GM21367 (cell line): ENCODE measurements at regions not wholly inside any gene's neighbourhood (a gene's known extent, or its start where the extent isn't known, plus 50 kb on each side); places are given as distances from the start of the nearest gene placed in this dataset.
"Not testable (repeated sequence)": the region's sequence is repeated elsewhere in the genome, so short reads cannot be mapped to it uniquely, and the experiment has no call there.

Experiments used
- ATAC-seq: cut with Tn5 transposase; IDR thresholded peaks from one replicate; pipeline ENCODE4 v1.9.1; 2021; ENCODE audit not compliant: unreplicated experiment

DNA sequence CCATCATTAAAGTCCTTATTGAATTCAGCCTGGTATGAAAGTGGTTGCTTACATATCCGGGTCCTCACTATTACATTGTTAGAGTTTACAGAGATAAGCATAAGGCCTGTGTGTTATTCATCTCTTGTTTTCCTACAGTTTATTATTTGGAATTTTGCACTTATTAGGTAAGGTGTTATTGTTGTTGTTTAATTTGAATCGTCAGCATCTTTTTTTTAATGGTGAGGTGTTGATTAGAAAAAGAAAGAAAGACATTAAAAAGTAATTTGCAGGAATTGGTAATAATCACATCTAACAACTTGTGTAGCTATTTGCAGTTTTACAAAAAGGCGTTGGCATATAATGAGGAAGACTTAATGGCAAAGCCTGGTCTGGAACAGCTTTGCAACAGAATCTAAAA lies 158.6 kb downstream of the SAMD5 start:
- no peak for ATAC-seq

DNA sequence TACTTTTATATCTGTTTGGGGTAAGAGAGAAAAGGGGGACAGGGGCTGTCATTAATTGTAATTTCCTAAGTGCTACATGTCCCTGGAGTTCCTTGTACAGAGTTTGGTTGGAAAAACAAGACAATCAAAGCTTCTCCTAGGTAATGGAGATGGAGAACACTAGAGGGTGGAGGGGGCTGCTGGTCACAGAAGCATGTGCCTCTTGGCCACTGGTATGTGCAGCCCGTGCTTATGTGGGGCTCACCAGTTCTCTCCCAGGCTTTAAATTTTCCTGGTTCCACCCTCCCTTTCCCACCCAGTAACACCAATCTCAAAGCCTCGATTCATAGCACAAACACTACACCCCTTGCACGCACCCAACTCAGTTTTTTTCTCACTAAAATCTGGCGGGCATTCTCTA lies 165.6 kb downstream of the SAMD5 start:
- no peak for ATAC-seq

- ATAC-seq: no peak
These were observed 166.3 kb downstream of the SAMD5 start for GRCh38 chr6:147674794-147675193.

DNA sequence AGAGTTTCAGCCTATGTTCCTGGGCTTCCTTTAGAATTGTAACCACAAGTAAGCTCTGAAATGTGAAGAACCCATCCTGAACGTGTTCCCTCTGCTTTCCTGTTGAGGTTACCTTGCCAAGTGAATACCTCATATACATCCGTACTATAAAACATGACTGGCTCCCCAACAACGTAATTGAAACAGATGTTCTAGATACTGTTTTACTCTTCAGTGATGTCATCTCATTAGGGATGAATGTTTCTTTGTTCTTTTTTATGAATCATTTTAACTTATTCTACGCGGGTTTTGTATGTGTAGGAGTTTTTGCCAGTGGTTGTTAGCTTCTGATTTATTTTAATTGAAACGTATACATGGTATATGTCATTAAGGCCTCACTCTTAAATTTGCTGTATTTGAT lies 166.8 kb downstream of the SAMD5 start:
- no peak for ATAC-seq

DNA sequence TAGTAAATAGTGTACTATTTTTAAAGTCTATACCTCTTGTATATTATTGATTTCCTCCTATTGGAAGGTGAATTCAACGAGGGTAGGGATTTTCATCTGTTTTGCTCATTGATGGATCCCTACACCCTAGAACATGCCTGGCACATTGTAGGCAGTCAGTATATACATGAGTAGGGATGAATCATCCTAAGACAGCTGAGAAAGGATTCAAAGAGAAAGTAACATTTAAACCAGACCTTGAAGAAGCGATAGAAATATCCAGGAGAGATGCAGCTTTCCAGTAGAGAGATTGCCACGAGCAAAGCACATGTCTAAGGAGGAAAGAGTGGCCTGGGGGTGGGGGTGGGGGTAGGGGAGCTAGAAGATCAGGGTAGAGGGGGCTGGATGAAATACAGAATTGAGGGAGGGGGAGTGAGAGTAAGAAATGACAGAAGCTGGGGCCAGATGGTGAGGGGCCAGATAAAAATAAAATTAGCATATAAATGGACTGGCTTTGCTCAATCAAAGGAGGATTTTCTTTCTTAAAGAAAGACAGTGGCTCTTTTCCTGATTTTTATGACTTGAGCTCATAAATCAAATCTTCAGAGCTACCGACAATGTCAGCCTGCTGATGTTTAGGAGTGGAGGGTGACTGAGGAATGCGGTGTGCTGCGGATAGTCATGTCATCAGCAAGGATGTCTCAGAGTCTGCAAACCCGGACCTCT lies 168.2 kb downstream of the SAMD5 start:
- no peak for ATAC-seq

DNA sequence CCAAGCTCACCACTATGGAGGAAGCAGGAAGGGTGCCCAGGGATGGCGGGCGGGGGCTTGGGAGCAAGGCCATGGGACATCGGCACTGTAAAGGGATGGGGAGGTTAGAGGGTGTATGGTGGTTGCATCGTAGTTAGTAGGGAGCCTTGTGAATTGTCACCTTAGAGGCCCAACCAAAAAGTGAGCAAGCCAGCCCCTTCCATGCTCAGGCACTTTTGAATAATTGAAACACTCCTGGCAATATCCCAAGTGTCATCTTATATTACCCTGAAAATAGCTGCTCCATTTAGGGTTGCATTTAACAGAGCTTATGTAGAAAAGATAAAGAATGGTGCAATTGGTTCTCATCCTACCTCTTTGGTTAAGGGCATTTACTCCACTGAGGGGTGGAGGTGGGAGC lies 169.2 kb downstream of the SAMD5 start:
- no peak for ATAC-seq

DNA sequence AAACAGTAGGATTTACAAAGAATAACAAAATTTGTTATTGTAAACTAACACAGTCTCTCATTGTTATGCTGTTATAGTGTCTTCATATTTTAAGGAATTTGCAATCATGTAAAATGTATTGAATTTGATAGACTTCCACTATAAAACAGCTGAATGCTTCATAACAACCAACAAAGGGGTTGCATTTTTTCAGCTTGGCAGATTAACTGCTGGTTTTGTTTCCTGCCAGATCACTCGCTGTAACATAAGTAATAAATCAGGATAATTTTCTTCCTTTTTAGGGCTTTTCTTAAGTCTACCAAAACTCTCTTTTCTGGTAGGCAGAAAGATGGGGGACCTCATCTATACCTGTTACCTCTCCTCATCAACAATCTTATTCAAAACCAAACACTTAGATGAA lies 169.8 kb downstream of the SAMD5 start:
- ATAC-seq: no peak

DNA sequence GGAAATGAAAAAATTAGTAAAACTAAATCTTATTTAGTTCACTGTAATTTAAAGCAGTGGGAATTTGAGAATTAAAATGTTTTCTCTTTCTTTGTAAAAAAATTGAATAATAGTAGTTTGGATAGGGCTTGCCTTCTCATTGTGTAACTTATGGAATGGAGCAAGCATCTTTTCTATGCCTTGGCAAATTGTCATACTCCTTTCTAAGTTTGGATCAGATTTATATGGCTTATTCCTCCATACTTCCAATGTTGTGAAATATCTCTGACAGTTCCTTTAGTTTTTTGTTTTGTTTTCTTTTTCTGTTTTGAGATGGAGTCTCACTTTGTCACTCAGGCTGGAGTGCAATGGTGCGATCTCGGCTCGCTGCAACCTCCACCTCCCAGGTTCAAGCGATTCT lies 176.4 kb downstream of the SAMD5 start:
- no peak for ATAC-seq

- ATAC-seq: no peak
These were observed 180.9 kb downstream of the SAMD5 start for GRCh38 chr6:147689398-147689797.

DNA sequence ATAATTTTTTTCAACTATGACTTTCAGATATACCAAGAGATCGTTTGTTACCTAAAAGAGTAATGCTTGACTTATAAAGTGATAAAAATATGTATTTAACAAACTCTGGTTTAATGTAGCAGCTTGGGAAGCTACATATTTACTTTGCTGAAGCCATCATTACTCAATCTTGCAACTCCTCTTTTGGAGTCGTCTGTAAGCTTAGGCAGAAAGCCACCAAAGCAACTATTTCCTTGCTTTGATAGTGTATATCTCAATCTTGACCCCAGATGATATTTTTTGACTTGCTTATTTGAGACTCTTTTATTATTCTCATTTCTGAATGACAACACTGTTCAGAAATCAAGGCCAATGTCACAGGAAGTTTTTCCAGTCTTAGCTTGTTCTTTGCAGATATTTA lies 183.0 kb downstream of the SAMD5 start:
- no peak for ATAC-seq

DNA sequence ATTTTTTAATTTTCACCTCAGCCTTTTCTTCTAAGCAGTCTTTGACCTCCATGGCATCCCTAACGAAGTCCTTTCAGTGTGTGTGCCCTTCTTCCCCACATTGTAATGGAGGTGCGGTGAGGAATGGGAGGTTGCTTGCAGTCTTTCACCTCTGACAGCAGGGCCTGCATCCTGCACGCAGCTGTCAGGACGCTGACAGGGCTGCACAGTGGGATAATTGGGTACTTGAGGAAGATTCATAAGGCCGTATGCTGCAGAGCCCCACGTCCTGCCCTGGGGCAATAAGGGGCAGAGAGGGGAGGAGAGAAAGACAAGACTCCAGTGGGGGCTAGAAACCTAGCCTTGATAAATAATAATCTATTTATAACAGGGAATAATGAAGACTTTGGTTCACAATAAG lies 184.7 kb downstream of the SAMD5 start:
- ATAC-seq: no peak

DNA sequence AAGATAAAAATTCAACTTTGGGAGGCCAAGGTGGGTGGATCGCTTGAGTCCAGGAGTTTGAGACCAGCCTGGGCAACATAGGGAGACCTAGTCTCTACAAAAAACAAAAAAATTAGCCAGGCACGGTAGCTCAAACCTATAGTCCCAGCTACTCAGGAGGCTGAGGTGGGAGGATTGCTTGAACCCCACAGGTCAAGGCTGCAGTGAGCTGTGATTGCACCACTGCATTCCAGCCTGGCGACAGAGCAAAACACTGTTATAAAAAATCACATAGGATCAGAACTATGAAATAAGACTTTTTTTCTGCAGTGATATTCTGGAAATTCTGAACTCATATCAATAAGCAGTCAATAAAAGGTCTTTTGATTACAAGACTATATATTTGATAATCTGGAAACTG lies 186.1 kb downstream of the SAMD5 start:
- ATAC-seq: not testable (repeated sequence)

DNA sequence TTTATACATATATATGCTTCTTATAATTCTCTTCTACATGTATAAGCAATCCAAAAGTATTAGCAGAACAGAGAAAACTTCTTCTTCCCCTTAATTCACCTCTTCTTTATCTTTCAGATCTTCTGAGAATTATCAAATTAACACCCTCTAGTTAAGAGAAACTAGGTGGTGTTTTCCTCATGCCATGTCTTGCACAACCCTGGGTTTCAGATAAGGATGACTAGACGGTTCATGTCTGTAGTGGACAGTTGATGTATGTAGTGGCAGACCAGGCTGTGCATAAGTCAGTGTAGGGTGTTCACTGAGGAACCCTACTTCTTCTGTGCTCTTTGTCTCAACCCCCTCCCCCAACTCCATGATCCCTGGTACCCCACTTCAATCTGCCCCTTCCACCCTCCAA lies 187.3 kb downstream of the SAMD5 start:
- no peak for ATAC-seq

GRCh38 chr6:147699140-147699539 lies 190.7 kb downstream of the SAMD5 start:
- ATAC-seq: no peak

DNA sequence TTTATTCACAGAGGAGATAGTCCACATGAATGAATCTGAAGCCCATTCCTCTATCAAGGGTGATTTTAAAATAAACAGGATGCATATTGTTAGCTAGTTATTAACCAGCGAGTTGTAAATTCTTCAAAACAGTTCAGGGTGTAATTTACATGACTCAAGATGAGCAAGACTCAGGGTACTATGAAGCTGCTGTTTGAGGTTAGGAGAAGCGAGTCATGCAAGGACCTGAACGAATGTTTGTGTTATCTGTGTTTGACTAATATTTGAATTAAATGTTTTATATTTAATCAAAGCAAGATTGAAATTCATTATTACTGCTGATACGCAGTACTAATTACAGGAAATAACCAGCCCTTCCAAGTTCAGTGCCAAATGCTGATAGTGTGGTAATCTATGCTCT lies 191.1 kb downstream of the SAMD5 start:
- ATAC-seq: no peak

DNA sequence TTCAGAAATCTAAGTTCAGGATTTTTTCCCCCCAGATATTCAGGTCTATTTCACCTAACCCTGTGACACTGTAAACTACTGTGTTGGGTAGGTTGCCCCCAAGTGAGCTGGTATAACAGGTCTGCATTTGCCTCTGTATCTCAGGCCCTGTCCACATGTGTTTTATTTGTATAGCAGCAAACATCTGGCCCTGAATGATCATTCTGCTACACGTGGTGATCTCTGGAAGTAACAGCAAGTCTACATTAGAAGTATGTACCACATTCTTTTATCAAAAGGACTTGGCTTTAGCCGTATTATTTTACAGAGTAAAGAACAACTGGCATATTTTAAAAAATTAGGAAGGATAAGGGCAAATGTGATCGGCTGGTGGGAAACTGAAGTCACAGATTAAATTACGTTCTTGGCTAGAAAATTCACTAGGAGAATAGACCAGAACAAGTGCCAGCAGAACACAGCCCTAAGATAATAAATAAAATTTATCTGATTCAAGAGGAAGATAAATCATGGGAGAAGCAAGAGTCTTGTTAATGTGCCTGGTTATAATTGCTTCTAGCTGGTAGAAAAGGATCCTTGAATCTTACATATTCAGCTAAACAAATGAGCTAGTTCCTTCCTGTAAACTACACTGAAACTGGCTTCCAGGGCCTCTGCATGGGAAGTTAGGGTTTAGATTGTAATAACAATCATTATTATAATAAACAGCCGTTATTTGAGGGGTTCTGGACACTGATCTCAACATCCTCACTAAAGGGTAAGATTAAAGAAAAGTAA lies 192.1 kb downstream of the SAMD5 start:
- ATAC-seq: no peak

- ATAC-seq: no peak
These were observed 196.2 kb downstream of the SAMD5 start for GRCh38 chr6:147704691-147705090.

- no peak for ATAC-seq
These were observed 199.0 kb downstream of the SAMD5 start for GRCh38 chr6:147707524-147707923.

DNA sequence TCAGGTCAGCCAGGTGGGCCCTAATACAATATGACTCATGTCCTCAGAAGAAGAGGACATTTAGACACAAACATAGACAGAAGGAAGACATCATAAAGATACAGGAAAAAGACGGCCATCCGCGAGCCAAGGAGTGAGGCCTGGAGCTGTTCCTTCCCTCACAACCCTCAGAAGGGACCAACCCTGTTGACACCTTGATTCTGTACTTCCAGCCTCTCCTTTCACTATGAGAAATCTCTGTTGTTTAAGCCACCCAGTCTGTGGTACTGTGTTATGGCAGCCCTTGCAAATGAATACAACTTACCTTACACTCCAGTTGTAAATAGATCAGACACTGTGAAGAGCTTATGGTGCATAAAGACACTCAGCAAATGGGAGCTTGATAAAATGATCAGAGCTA lies 199.7 kb downstream of the SAMD5 start:
- ATAC-seq: no peak

DNA sequence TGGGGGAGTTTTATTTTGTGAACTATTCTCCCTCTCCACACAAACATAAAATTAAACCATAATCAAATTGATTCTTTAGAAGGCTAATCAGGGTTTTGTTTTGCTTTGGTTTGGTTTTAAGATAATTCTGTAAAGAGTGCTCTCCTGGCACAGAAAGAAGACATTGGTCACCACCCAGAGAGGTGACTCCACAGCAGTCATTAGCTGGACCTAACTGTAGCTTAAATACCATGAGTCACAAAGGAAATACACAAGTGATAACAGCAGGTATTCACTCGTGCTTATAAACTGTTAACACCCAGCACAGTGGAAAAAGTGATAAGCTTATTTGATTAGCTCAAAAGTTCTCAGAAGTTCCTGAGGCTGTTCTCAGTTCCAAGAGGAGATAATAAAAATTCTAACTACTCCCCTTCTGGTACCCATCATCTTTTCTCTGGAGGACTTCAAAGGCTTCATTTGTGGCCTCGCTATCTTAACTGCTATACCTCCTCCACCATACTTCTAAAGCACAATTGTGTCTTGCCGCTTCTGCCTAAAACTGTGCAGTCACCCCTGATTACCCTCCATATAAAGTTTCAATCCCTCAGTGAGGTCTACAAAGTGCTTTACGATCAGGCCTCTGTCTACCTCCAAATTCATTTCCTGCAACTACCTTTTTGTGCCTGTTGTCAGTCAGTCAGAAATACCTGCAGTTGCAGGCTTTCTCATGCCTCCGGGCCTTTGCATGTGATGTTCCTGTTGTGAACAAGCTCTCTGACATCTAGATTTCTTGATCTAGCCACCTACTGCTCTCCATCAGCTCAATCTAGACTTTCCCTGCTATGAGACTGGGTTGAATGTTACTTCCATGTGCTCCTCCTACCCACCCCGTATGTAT lies 201.1 kb downstream of the SAMD5 start:
- no peak for ATAC-seq

DNA sequence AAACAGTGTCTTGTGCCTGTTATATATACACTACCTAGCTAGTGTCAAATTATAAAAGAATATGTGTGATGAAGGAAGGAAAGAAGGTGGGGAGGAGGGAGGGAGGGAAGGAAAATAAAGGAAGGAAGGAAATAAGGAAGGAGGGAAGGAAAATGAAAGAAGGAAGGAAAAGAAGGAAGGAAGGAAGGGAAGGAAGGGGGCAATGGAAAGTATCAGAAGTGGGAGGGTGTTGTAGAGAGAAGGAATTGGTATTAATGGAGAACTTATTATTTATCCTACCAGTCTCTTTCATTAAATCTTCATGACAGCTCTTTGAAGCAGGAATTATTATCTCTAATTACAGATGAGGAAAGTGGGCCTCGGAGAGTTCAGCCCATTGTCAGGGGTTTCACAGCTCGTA lies 202.4 kb downstream of the SAMD5 start:
- no peak for ATAC-seq

GRCh38 chr6:147711476-147711875 lies 203.0 kb downstream of the SAMD5 start:
- no peak for ATAC-seq
